Caco-2 (cell line): ENCODE measurements at regions not wholly inside any gene's neighbourhood (a gene's known extent, or its start where the extent isn't known, plus 50 kb on each side); places are given as distances from the start of the nearest gene placed in this dataset.

ENCODE experiments used
- BruUV-seq: library from RNA; stranded (reverse); fragments of 400-500 nt; replicated peaks from 2 replicates; lab custom pipeline; 2021; lab: Mats Ljungman, UMichigan
- CTCF ChIA-PET: fragments of 300-600 bp; sonication (Branson Sonifier 250); formaldehyde crosslinking; loops from one replicate; lab custom pipeline; 2022; ENCODE audit warnings: antibody characterized with exemption; lab: Charles Lee
- POLR2A ChIA-PET: fragments of 300-600 bp; sonication (Branson Sonifier 250); formaldehyde crosslinking; loops from one replicate; lab custom pipeline; 2022; ENCODE audit warnings: antibody characterized with exemption; lab: Charles Lee
- DNase-seq, 2 experiments: peaks; one replicate each; pipeline versions ENCODE4 v3.0.0 to v3.0.0-alpha.2; 2020 to 2022
- H3K27me3 ChIP-seq: replicated peaks from 2 replicates; pipeline ENCODE4 v1.6.0; 2011; ENCODE audit warnings: low read length; ENCODE audit not compliant: control insufficient read depth, insufficient read depth
- H3K36me3 ChIP-seq: 2 replicates; pipeline ENCODE4 v1.5.1; 2011; ENCODE audit warnings: low read length; ENCODE audit not compliant: control insufficient read depth, insufficient read depth
- H3K4me1 ChIP-seq: fragments of 250-450 bp; sonication (Bioruptor Pico); 2 replicates; pipeline ENCODE4 v1.5.1; 2020; ENCODE audit warnings: mild to moderate bottlenecking
- H3K4me3 ChIP-seq: 2 replicates; pipeline ENCODE4 v1.5.1; 2011; ENCODE audit warnings: low read depth, mild to moderate bottlenecking, control low read depth, low read length
- H3K9me3 ChIP-seq: fragments of 250-450 bp; sonication (Bioruptor Pico); 2 replicates; pipeline ENCODE4 v1.5.1; 2020; ENCODE audit warnings: mild to moderate bottlenecking, moderate library complexity
- H3K27ac Mint-ChIP-seq: one replicate; pipeline ENCODE4 v1.8.0; 2022; ENCODE audit warnings: mixed read lengths; ENCODE audit not compliant: unreplicated experiment
- H3K27me3 Mint-ChIP-seq: one replicate; pipeline ENCODE4 v1.8.0; 2022; ENCODE audit warnings: mixed read lengths; ENCODE audit not compliant: insufficient read depth, unreplicated experiment
- H3K36me3 Mint-ChIP-seq: one replicate; pipeline ENCODE4 v1.8.0; 2022; ENCODE audit warnings: mild to moderate bottlenecking, mixed read lengths; ENCODE audit not compliant: insufficient read depth, unreplicated experiment
- H3K4me1 Mint-ChIP-seq: one replicate; pipeline ENCODE4 v1.8.0; 2022; ENCODE audit warnings: low read depth, mixed read lengths; ENCODE audit not compliant: unreplicated experiment
- H3K4me3 Mint-ChIP-seq: one replicate; pipeline ENCODE4 v1.8.0; 2022; ENCODE audit warnings: mild to moderate bottlenecking, moderate library complexity, mixed read lengths; ENCODE audit not compliant: unreplicated experiment
- H3K9me3 Mint-ChIP-seq: one replicate; pipeline ENCODE4 v1.8.0; 2022; ENCODE audit warnings: mixed read lengths; ENCODE audit not compliant: unreplicated experiment
- CTCF ChIP-seq, 2 experiments: fragments of 200-600 bp in 1 of 2; IDR thresholded peaks; 1 replicate in 1 of 2; 2 replicates in 1 of 2; pipeline versions ENCODE4 v1.5.1 to v1.8.0; 2011 to 2022; ENCODE audit warnings: antibody characterized with exemption in 1 of 2, control low read depth in 1 of 2, inconsistent platforms in 1 of 2, low read depth in 1 of 2, low read length in 1 of 2, mild to moderate bottlenecking in 1 of 2, moderate library complexity in 1 of 2; ENCODE audit not compliant: insufficient read depth in 1 of 2, severe bottlenecking in 1 of 2, unreplicated experiment in 1 of 2
- intact Hi-C: fragments of 100-400 bp; cut with micrococcal nuclease; formaldehyde crosslinking; loops from one replicate; pipeline ENCODE4 v1.10.0; 2022; ENCODE audit not compliant: unreplicated experiment

GRCh38 chr15:53166684-53167201 lies 376.6 kb upstream of the ONECUT1 start:
- intact Hi-C loops, result no loop called here
- ChIA-PET CTCF (no interaction called here), POLR2A (no interaction called here)
- Mint-ChIP-seq H3K27me3 (peaks cover 4% of the 10 kb centered on the region), H3K27ac (no peak overlapping the region), H3K36me3 (no peaks in the 10 kb centered on the region), H3K4me3 (no peak overlapping the region), H3K4me1 (no peaks in the 10 kb centered on the region), H3K9me3 (no peaks in the 10 kb centered on the region)
- Histone ChIP-seq H3K27me3 (no peaks in the 10 kb centered on the region), H3K4me1 (no peaks in the 10 kb centered on the region), H3K36me3 (no peaks in the 10 kb centered on the region), H3K9me3 (no peaks in the 10 kb centered on the region), H3K4me3 (no peak overlapping the region)
- no peak for DNase-seq
- TF ChIP-seq CTCF (IDR thresholded peaks at IDR 0.05; ENCODE audit: insufficient read depth in 1 of 2, low read depth in 1 of 2, low read length in 1 of 2, severe bottlenecking in 1 of 2, unreplicated experiment in 1 of 2), result no peak
- BruUV-seq, result no TSS peak

GRCh38 chr15:53165988-53166683 lies 376.0 kb upstream of the ONECUT1 start:
- Mint-ChIP-seq H3K9me3 (no peaks in the 10 kb centered on the region), H3K27ac (no peak overlapping the region), H3K4me1 (no peaks in the 10 kb centered on the region), H3K4me3 (no peak overlapping the region), H3K27me3 (peaks cover 4% of the 10 kb centered on the region), H3K36me3 (no peaks in the 10 kb centered on the region)
- H3K9me3 ChIP-seq, result no peaks in the 10 kb centered on the region
- no peak for TF ChIP-seq CTCF (IDR thresholded peaks at IDR 0.05; ENCODE audit: insufficient read depth in 1 of 2, low read depth in 1 of 2, low read length in 1 of 2, severe bottlenecking in 1 of 2, unreplicated experiment in 1 of 2)
- ChIA-PET POLR2A (no interaction called here), CTCF (no interaction called here)
- no TSS peak for BruUV-seq
- no peaks in the 10 kb centered on the region for H3K27me3 ChIP-seq
- DNase-seq, result no peak
- intact Hi-C loops, result no loop called here
- H3K36me3 ChIP-seq, result no peaks in the 10 kb centered on the region
- H3K4me1 ChIP-seq, result no peaks in the 10 kb centered on the region
- H3K4me3 ChIP-seq, result no peak overlapping the region

GRCh38 chr15:53160092-53160704 lies 370.1 kb upstream of the ONECUT1 start:
- Mint-ChIP-seq H3K27me3 (peaks cover 4% of the 10 kb centered on the region), H3K4me1 (no peaks in the 10 kb centered on the region), H3K9me3 (no peaks in the 10 kb centered on the region), H3K4me3 (no peak overlapping the region), H3K36me3 (no peaks in the 10 kb centered on the region), H3K27ac (no peak overlapping the region)
- no peak for TF ChIP-seq CTCF (IDR thresholded peaks at IDR 0.05; ENCODE audit: insufficient read depth in 1 of 2, low read depth in 1 of 2, low read length in 1 of 2, severe bottlenecking in 1 of 2, unreplicated experiment in 1 of 2)
- POLR2A ChIA-PET, result no interaction called here
- CTCF ChIA-PET, result no interaction called here
- Histone ChIP-seq H3K4me3 (no peak overlapping the region), H3K36me3 (no peaks in the 10 kb centered on the region), H3K27me3 (no peaks in the 10 kb centered on the region), H3K4me1 (no peaks in the 10 kb centered on the region), H3K9me3 (no peaks in the 10 kb centered on the region)
- intact Hi-C loops, result no loop called here
- BruUV-seq, result no TSS peak
- no peak for DNase-seq
